ENCODE measurements at regions not wholly inside any gene's neighbourhood (a gene's known extent, or its start where the extent isn't known, plus 50 kb on each side); places are given as distances from the start of the nearest gene placed in this dataset.

DNA sequence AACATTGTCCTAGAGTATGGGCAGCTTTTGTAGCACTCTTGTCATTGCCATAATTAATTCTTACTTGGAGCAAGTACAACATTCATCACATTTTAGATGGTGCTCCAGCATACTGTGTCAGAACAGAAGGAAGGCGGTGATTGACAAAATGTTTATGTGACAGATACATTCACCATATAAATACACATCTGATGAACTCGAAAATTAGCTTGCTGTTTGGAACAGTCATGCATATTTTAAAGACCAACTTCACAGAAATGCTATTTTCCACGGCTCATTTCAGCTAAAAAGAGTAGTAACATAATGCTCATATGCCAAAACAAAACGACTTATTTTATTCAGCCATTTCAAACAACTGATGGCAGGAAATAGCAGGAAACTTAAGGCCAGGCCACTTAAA is 302.7 kb downstream of the MRPL39 start:
- Histone ChIP-seq H3K4me3 (no peak overlapping the region), H3K27ac (no peak overlapping the region), H3K4me1 (no peaks in the 10 kb centered on the region), H3K9me3 (no peaks in the 10 kb centered on the region), H3K27me3 (no peaks in the 10 kb centered on the region), H3K36me3 (no peaks in the 10 kb centered on the region)
- DNase-seq (ENCODE audit: extremely low spot score in 2 of 2): no peak
- TF ChIP-seq POLR2AphosphoS5 (IDR thresholded peaks at IDR 0.05; ENCODE audit: insufficient read depth in 1 of 2, low read depth in 1 of 2) (no peak), CTCF (IDR thresholded peaks at IDR 0.05) (no peak)
- intact Hi-C loops (cut with DNase I): no loop called here

- Histone ChIP-seq H3K9me3 (no peaks in the 10 kb centered on the region), H3K4me3 (no peak overlapping the region), H3K27me3 (no peaks in the 10 kb centered on the region), H3K27ac (no peak overlapping the region), H3K36me3 (no peaks in the 10 kb centered on the region), H3K4me1 (no peaks in the 10 kb centered on the region)
- intact Hi-C loops (cut with DNase I): no loop called here
- TF ChIP-seq POLR2AphosphoS5 (IDR thresholded peaks at IDR 0.05; ENCODE audit: insufficient read depth in 1 of 2, low read depth in 1 of 2) (no peak), POLR2A (IDR thresholded peaks at IDR 0.05) (no peak), CTCF (IDR thresholded peaks at IDR 0.05) (no peak)
- no peak for DNase-seq (ENCODE audit: extremely low spot score in 2 of 2)
Observed at GRCh38 chr21:25300632-25301031, 306.6 kb downstream of the MRPL39 start.

DNA sequence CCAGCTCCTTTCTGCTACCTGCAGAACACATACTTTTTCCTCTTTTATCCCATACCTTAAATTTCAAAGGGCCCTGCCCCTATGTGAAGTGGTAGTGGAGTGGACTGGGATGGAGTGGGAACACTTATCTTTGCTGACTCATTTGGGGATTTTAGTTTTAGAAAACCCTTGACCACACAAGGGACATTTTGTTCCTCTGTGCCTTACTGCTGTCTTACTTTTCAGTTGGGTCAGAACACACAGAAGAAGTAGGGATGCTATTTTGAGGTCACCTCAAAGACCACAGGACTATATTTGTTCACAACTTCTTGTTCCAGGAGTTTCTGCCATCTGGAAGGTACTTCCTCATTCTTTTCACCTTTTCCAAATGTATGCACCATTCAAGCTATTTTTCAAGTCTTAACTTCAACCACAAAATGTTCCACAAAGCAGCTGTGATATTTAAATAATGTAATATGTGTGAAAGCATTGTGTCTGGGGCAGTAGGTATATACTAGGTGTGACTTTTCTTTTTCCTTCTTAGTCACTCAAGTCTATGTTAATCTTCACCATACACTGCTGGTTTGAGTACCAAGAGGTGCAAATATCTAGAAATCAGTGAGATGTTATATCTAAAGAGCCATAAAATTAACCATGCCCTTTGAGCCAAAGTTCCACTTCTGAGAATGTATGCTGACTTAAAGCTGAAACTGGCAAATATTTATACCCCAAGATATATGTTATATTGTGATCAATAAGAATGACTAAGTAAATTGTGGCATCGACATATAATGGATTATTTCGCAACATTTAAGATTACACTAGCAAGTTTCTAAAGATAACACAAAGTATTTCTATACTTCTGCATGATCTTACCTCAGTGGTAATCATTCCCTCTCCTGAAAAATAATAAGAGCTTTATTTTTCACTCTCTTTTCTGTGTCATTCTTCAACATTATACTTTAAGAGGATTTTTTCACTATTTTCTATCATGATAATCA is 308.5 kb downstream of the MRPL39 start:
- intact Hi-C loops (cut with DNase I): no loop called here
- Histone ChIP-seq H3K36me3 (no peaks in the 10 kb centered on the region), H3K4me3 (no peak overlapping the region), H3K27me3 (no peaks in the 10 kb centered on the region), H3K4me1 (no peaks in the 10 kb centered on the region), H3K9me3 (no peaks in the 10 kb centered on the region), H3K27ac (no peak overlapping the region)
- no peak for TF ChIP-seq CTCF (IDR thresholded peaks at IDR 0.05)
- TF ChIP-seq POLR2A (IDR thresholded peaks at IDR 0.05): no peak
- no peak for TF ChIP-seq POLR2AphosphoS5 (IDR thresholded peaks at IDR 0.05; ENCODE audit: insufficient read depth in 1 of 2, low read depth in 1 of 2)
- DNase-seq (ENCODE audit: extremely low spot score in 2 of 2): no peak

DNA sequence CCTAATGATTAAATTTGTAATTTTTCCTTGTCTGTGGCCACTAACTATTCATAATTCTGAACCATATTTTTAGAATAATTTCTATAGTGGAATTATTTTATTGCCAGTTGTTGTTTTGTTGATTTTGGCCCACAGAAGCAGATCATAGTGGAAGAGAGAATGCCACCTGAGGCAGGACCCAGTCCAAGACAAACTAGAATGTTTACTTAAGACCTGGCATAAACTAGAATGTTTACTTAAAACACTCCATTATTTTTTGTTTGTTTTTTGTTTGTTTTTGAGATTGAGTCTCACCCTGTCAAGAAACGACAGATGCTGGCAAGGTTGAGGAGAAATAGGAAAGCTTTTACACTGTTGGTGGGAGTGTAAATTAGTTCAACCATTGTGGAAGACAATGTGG is 310.2 kb downstream of the MRPL39 start:
- Histone ChIP-seq H3K4me3 (no peak overlapping the region), H3K27me3 (no peaks in the 10 kb centered on the region), H3K9me3 (no peaks in the 10 kb centered on the region), H3K27ac (no peak overlapping the region), H3K4me1 (no peaks in the 10 kb centered on the region), H3K36me3 (no peaks in the 10 kb centered on the region)
- intact Hi-C loops (cut with DNase I): no loop called here
- DNase-seq (ENCODE audit: extremely low spot score in 2 of 2): no peak
- no peak for TF ChIP-seq CTCF (IDR thresholded peaks at IDR 0.05)
- TF ChIP-seq POLR2AphosphoS5 (IDR thresholded peaks at IDR 0.05; ENCODE audit: insufficient read depth in 1 of 2, low read depth in 1 of 2): no peak
- no peak for TF ChIP-seq POLR2A (IDR thresholded peaks at IDR 0.05)

DNA sequence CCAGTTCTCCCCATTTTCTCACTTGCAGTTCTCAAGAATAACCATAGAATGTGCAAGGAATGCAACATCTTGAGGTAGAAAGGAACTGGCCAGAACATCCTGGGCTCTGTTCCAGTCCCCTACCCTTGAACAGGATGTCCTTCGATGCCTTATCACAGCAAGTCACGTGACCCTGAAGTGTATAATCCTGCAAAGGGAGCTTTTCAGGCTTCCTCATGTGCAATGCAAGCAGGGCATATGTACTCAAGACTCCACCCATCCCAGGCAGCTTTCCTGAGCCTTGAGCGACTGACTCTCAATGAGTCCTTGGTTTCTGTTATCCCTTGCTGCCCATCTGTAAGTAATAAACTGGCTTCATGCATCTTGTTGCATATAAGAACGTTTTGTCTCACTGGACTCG is 311.0 kb downstream of the MRPL39 start:
- Histone ChIP-seq H3K4me1 (no peaks in the 10 kb centered on the region), H3K9me3 (no peaks in the 10 kb centered on the region), H3K27ac (no peak overlapping the region), H3K4me3 (no peak overlapping the region), H3K27me3 (no peaks in the 10 kb centered on the region), H3K36me3 (no peaks in the 10 kb centered on the region)
- no peak for DNase-seq (ENCODE audit: extremely low spot score in 2 of 2)
- intact Hi-C loops (cut with DNase I): no loop called here
- TF ChIP-seq CTCF (IDR thresholded peaks at IDR 0.05): no peak
- TF ChIP-seq POLR2AphosphoS5 (IDR thresholded peaks at IDR 0.05; ENCODE audit: insufficient read depth in 1 of 2, low read depth in 1 of 2): no peak
- no peak for TF ChIP-seq POLR2A (IDR thresholded peaks at IDR 0.05)

Data from vagina (tissue), 2 donors.